Inflammatory macrophage treated with lipopolysaccharide for 1 hour (primary cell): ENCODE measurements at regions not wholly inside any gene's neighbourhood (a gene's known extent, or its start where the extent isn't known, plus 50 kb on each side); places are given as distances from the start of the nearest gene placed in this dataset.

Experiments used
- DNase-seq, 2 donors: peaks; one replicate each; pipeline ENCODE4 v3.0.0-alpha.2; 2020 to 2022

- no peak for DNase-seq
These were observed 182.2 kb downstream of the USP12 start for GRCh38 chr13:26989261-26989956.

GRCh38 chr13:26988059-26988769, 183.4 kb downstream of the USP12 start:
- no peak for DNase-seq

GRCh38 chr13:26987486-26988013, 184.1 kb downstream of the USP12 start:
- no peak for DNase-seq

GRCh38 chr13:26985285-26985878, 186.2 kb downstream of the USP12 start:
- peak; percentile 63 to 91 for DNase-seq

- DNase-seq = no peak
These were observed 187.3 kb downstream of the USP12 start for GRCh38 chr13:26984337-26984736.

- no peak for DNase-seq
These were observed 187.9 kb downstream of the USP12 start for GRCh38 chr13:26983543-26984320.

- no peak for DNase-seq
These were observed 191.2 kb downstream of the USP12 start for GRCh38 chr13:26980099-26981031.

- no peak for DNase-seq
These were observed 192.3 kb downstream of the USP12 start for GRCh38 chr13:26979334-26979733.

GRCh38 chr13:26978081-26978860, 193.3 kb downstream of the USP12 start:
- no peak for DNase-seq

- peak; percentile 54 to 58 for DNase-seq
These were observed 194.1 kb downstream of the USP12 start for GRCh38 chr13:26977541-26977940.

GRCh38 chr13:26976313-26976712, 195.3 kb downstream of the USP12 start:
- DNase-seq = no peak

GRCh38 chr13:26973946-26974345, 197.7 kb downstream of the USP12 start:
- DNase-seq = no peak

- DNase-seq = no peak
These were observed 198.3 kb downstream of the USP12 start for GRCh38 chr13:26973295-26973694.

GRCh38 chr13:26971990-26972887, 199.4 kb downstream of the USP12 start:
- DNase-seq = no peak

GRCh38 chr13:26968431-26969341, 202.9 kb downstream of the USP12 start:
- no peak for DNase-seq

- DNase-seq = no peak
These were observed 204.2 kb downstream of the USP12 start for GRCh38 chr13:26967119-26968038.

- DNase-seq = no peak
These were observed 204.9 kb downstream of the USP12 start for GRCh38 chr13:26966701-26967080.
